ENCODE measurements at regions not wholly inside any gene's neighbourhood (a gene's known extent, or its start where the extent isn't known, plus 50 kb on each side); places are given as distances from the start of the nearest gene placed in this dataset.
A peak's percentile ranks its signal among the peaks of the same experiment; 100 is the strongest.

DNA sequence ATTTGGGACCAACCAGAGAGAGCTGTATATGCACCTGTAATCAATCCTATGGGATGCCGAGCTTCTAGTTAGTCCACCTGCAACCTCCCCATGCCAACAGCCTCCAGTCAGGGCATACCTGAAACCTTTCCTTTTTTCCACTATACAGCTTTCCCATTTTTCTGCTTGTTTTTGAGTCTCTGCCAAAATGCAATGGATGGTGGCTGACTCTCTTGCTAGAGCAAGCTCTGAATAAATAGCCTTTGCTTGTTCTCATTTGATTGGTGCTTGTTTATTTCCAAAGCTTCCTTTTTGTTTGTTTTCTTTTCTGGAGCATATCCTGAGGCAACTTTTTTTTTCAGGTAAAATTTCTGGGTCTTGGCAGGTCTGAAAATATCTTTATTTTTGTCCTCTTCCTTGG, 58.0 kb upstream of the PLET1 start:
- intact Hi-C loops (cut with DNase I; ENCODE audit: low total_unique reads), result no loop called here
- TF ChIP-seq, protein P1, sequence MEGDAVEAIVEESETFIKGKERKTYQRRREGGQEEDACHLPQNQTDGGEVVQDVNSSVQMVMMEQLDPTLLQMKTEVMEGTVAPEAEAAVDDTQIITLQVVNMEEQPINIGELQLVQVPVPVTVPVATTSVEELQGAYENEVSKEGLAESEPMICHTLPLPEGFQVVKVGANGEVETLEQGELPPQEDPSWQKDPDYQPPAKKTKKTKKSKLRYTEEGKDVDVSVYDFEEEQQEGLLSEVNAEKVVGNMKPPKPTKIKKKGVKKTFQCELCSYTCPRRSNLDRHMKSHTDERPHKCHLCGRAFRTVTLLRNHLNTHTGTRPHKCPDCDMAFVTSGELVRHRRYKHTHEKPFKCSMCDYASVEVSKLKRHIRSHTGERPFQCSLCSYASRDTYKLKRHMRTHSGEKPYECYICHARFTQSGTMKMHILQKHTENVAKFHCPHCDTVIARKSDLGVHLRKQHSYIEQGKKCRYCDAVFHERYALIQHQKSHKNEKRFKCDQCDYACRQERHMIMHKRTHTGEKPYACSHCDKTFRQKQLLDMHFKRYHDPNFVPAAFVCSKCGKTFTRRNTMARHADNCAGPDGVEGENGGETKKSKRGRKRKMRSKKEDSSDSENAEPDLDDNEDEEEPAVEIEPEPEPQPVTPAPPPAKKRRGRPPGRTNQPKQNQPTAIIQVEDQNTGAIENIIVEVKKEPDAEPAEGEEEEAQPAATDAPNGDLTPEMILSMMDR (IDR thresholded peaks at IDR 0.05), result no peak
- no peak for TF ChIP-seq POLR2A (IDR thresholded peaks at IDR 0.05)
- H3K4me3 ChIP-seq (ENCODE audit: low read depth, poor library complexity, severe bottlenecking), result no peak overlapping the region
- no peak for DNase-seq (ENCODE audit: low spot score in 2 of 2)
- WGBS, 2 donors, result 53 to 75% methylated on average over 1 of the region's 1 CpG

DNA sequence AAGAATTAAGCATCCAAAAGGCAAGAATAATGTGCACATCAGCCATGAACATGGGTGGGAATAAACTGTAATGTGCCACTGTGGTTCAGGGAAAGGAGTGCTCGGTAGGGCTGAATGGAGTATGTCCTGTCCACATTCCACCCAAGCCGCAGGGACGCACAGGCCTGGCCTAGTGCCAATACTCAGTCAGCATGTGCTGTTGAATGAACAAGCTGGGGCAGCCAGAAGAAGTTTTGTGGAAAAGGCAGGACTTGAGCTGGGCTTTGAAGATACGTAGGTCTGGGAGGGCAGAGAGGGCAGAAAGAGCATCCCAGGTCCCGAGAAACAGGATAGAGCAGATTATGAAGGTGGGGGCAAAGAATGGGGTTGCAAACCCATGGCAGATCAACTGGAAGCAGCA, 60.0 kb upstream of the PLET1 start:
- no peak overlapping the region for H3K4me3 ChIP-seq (ENCODE audit: low read depth, poor library complexity, severe bottlenecking)
- WGBS, 2 donors, result 36 to 46% methylated on average over 5 of the region's 5 CpGs
- intact Hi-C loops (cut with DNase I; ENCODE audit: low total_unique reads), result no loop called here
- no peak for TF ChIP-seq POLR2A (IDR thresholded peaks at IDR 0.05)
- TF ChIP-seq, protein P1 (IDR thresholded peaks at IDR 0.05), result no peak
- DNase-seq (ENCODE audit: low spot score in 2 of 2), result peak; percentile 33 to 86

DNA sequence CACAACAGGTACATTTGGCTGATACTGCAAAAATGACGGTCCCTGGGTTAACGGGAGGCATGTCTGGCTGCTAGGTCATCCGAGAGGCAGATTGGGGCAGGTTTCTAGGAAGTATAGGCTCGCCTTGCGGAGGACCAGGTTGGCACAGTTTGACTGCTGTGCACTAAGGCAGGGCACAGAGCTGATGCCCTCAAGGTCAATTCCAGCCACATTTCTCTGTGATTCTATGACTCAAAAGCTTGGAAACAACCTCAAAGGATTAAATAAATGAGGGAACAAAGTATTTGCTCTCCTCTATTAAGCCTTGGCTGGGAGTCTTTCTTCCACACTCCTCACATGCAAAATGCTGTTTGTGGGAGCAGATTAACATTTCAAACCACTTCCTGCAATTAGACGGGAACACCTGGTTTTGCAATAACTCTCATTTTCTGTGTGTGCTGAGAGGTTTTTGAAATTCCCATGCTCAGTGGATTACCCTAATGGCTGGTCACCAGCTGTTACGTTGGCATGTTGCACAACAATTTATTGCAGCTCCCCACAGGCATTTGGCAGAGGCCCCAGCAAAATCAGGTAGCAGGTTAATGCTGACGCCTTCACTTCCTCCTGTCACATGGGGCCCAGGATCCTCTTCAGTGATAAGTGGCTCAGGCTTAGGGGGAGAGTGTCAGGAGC, 61.0 kb upstream of the PLET1 start:
- DNase-seq (ENCODE audit: low spot score in 2 of 2), result peak; percentile 73 to 89
- TF ChIP-seq POLR2A (IDR thresholded peaks at IDR 0.05), result no peak
- TF ChIP-seq, protein P1 (IDR thresholded peaks at IDR 0.05), result no peak
- intact Hi-C loops (cut with DNase I; ENCODE audit: low total_unique reads), result no loop called here
- H3K4me3 ChIP-seq (ENCODE audit: low read depth, poor library complexity, severe bottlenecking), result no peak overlapping the region
- 37 to 47% methylated on average over 8 of the region's 8 CpGs for WGBS, 2 donors

DNA sequence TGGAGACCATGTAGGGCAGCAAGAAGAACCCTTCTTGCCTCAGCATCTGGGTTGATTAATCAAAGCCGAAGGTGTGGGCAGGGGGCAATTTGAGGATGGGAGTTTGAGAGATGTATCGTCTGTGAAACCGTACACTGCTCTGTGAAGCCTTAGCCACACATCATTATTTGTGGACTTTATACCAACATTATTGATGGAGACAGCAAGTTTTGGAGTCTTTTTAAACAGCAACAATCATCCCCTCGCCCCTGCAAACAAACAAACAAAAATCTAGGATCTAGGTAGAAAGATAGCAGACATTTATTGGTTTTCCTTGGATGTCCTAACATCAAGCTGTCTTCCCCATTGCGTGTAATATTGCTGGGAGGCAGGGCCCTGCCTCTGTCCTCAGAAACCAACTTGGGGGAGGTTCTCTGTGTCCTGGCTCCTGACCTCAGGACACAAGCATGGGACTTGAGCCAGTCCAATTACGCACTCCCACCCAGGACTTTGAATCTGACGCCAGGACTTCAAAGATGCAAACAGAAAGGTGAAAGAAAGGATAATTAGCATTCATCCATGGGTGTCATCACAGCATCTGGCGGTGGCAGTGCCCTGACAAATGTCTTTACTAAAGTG, 61.6 kb upstream of the PLET1 start:
- intact Hi-C loops (cut with DNase I; ENCODE audit: low total_unique reads), result no loop called here
- no peak overlapping the region for H3K4me3 ChIP-seq (ENCODE audit: low read depth, poor library complexity, severe bottlenecking)
- WGBS, 2 donors, result 75% methylated on average over 8 of the region's 8 CpGs
- no peak for TF ChIP-seq POLR2A (IDR thresholded peaks at IDR 0.05)
- TF ChIP-seq, protein P1 (IDR thresholded peaks at IDR 0.05), result no peak
- DNase-seq (ENCODE audit: low spot score in 2 of 2), result peak in 1 of 2 donors; percentile 20

DNA sequence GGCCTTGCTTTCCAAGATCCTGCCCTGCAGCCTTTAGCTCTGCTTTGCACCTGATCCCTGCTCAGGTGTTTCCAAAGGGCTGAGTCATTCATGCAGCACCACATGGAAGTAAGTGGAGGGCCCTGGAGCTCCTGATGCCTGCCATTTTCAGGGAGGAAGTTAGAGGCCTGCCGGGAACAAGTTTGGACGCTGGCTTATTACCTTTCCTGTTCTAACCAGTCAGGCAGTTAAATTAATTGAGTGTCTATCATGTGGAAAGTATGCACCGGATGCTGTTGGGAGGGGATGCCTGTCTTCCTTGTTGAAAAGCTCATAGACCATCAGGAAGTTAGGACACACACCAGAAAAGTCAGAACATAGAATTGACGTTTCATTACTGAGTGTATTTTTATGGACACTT, 73.7 kb upstream of the PLET1 start:
- no peak for TF ChIP-seq POLR2A (IDR thresholded peaks at IDR 0.05)
- TF ChIP-seq, protein P1 (IDR thresholded peaks at IDR 0.05), result no peak
- H3K4me3 ChIP-seq (ENCODE audit: low read depth, poor library complexity, severe bottlenecking), result no peak overlapping the region
- intact Hi-C loops (cut with DNase I; ENCODE audit: low total_unique reads), result no loop called here
- DNase-seq (ENCODE audit: low spot score in 2 of 2), result peak in 1 of 2 donors; percentile 60
- WGBS, 2 donors, result 38 to 48% methylated on average over 4 of the region's 4 CpGs
